ENCODE measurements at regions not wholly inside any gene's neighbourhood (a gene's known extent, or its start where the extent isn't known, plus 50 kb on each side); places are given as distances from the start of the nearest gene placed in this dataset.

GRCh38 chrX:88438209-88438608 is 308.8 kb upstream of the CPXCR1 start:
- TF ChIP-seq CTCF (IDR thresholded peaks at IDR 0.05; ENCODE audit: insufficient read depth, low read depth, low read length) (no peak), EZH2 (IDR thresholded peaks at IDR 0.05; ENCODE audit: insufficient read depth, low read length) (no peak)

All from astrocyte (in vitro differentiated cells and primary cell).